ENCODE measurements at regions not wholly inside any gene's neighbourhood (a gene's known extent, or its start where the extent isn't known, plus 50 kb on each side); places are given as distances from the start of the nearest gene placed in this dataset.

DNA sequence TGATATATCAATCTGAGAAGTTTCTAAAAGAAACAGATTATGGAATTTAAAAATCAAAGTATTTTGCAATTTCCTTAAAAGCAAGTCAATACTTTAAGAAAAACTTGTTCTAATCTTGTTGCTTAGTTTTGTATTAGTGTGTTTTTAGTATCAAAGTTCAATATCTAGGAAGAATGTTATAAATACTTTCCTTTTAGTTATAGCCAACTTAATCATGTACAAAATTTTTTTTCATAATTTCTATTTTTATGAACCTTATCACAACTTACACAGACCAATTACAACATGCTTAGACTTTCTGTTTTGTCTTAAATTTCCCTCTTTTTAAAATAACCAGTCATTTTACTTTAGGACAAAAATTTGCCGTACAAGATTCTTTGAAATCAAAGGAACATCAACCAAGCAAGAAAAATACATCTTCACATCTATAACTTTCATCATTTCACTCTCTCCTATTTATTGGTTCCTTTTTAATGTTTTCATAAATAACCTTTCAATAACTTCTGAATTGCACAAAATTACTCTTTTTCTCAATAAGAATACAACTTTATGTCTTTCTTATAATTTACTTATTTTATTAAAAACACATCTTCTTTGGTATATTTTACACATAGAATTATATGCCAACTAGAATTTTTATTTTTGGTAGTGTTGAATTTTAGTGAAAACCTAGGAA is 308.2 kb upstream of the GLI3 start:
- TF ChIP-seq POU5F1 (IDR thresholded peaks at IDR 0.05; ENCODE audit: low read depth, low read length) (no peak), SIX5 (IDR thresholded peaks at IDR 0.05; ENCODE audit: low read depth, low read length) (no peak)
- TF ChIP-seq, protein P1, sequence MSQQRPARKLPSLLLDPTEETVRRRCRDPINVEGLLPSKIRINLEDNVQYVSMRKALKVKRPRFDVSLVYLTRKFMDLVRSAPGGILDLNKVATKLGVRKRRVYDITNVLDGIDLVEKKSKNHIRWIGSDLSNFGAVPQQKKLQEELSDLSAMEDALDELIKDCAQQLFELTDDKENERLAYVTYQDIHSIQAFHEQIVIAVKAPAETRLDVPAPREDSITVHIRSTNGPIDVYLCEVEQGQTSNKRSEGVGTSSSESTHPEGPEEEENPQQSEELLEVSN (IDR thresholded peaks at IDR 0.05): no peak
- Histone ChIP-seq H3K4ac (replicated peaks; ENCODE audit: insufficient read length, low read depth, low read length) (no peak overlapping the region), H3K14ac (ENCODE audit: insufficient read length) (no peak overlapping the region), H3K23ac (ENCODE audit: insufficient read length) (no peak overlapping the region), H2BK5ac (ENCODE audit: low read depth, low read length) (no peak overlapping the region), H3K18ac (ENCODE audit: extremely low read depth, low read length) (no peak overlapping the region), H3K79me1 (ENCODE audit: low read depth, low read length) (no peaks in the 10 kb centered on the region), H3K4me1 (replicated peaks in 1 of 4; ENCODE audit: control insufficient read depth in 3 of 4, insufficient read depth in 4 of 4, low read length in 3 of 4) (no peaks in the 10 kb centered on the region), H4K8ac (ENCODE audit: extremely low read depth, insufficient read depth, low read length) (no peak overlapping the region), H4K91ac (replicated peaks; ENCODE audit: insufficient read length, low read length) (no peak overlapping the region), H3K79me2 (ENCODE audit: control insufficient read depth in 1 of 2, insufficient read depth in 2 of 2, low read length in 2 of 2) (no peaks in the 10 kb centered on the region), H2BK120ac (replicated peaks; ENCODE audit: low read depth, low read length) (no peak overlapping the region), H4K20me1 (replicated peaks in 1 of 2; ENCODE audit: control insufficient read depth in 1 of 2, insufficient read depth in 2 of 2, low read length in 2 of 2) (no peaks in the 10 kb centered on the region), H3K27ac (ENCODE audit: low read depth, low read length) (no peak overlapping the region), H3K36me3 (ENCODE audit: control insufficient read depth in 2 of 4, insufficient read depth in 4 of 4, low read length in 3 of 4) (no peaks in the 10 kb centered on the region), H3K27me3 (replicated peaks in 1 of 4; ENCODE audit: control insufficient read depth in 3 of 4, extremely low read depth in 1 of 4, insufficient read depth in 3 of 4, low read length in 3 of 4) (no peaks in the 10 kb centered on the region), H2BK20ac (ENCODE audit: low read length) (no peak overlapping the region), H3K56ac (replicated peaks; ENCODE audit: insufficient read length, low read depth, low read length) (no peak overlapping the region), H2AK5ac (ENCODE audit: low read depth, low read length) (no peak overlapping the region), H3K4me3 (ENCODE audit: extremely low read depth in 1 of 4, insufficient read depth in 2 of 4, low read depth in 3 of 4, low read length in 4 of 4) (no peak overlapping the region), H3K23me2 (ENCODE audit: low read depth, low read length) (no peaks in the 10 kb centered on the region), H4K5ac (ENCODE audit: insufficient read length, low read depth, low read length) (no peak overlapping the region), H3K4me2 (ENCODE audit: insufficient read depth in 1 of 2, low read depth in 2 of 2, low read length in 2 of 2) (no peak overlapping the region), H3K9ac (replicated peaks in 1 of 4; ENCODE audit: extremely low read depth in 1 of 4, low read depth in 3 of 4, low read length in 3 of 4) (no peak overlapping the region), H3K9me3 (ENCODE audit: insufficient read depth in 2 of 2, low read depth in 1 of 2, low read length in 1 of 2) (peaks cover 27 to 29% of the 10 kb centered on the region in 2 experiments), H2BK15ac (ENCODE audit: low read length) (no peak overlapping the region), H2AFZ (ENCODE audit: low read length) (no peak overlapping the region), H2BK12ac (ENCODE audit: low read depth, low read length) (no peak overlapping the region)
- WGBS, 2 experiments (ENCODE audit: extremely low coverage in 1 of 2, insufficient coverage in 1 of 2, insufficient read length in 1 of 2, insufficient replicate concordance in 2 of 2, low coverage in 1 of 2, low lambda C conversion rate in 2 of 2, missing lambda C conversion rate in 1 of 2): 88% methylated on average over 1 of the region's 1 CpG; no CpG with 5 or more reads in 1 of the 2 experiments
- FAIRE-seq (no peak), DNase-seq (ENCODE audit: low read depth in 1 of 2, low spot score in 2 of 2) (no peak)
- ChIA-PET CTCF (ENCODE audit: partially characterized antibody) (no interaction called here), POLR2A (ENCODE audit: partially characterized antibody) (no interaction called here)

Data from H1 (cell line).